ENCODE measurements at regions not wholly inside any gene's neighbourhood (a gene's known extent, or its start where the extent isn't known, plus 50 kb on each side); places are given as distances from the start of the nearest gene placed in this dataset.
"Not testable (repeated sequence)": the region's sequence is repeated elsewhere in the genome, so short reads cannot be mapped to it uniquely, and the experiment has no call there.

DNA sequence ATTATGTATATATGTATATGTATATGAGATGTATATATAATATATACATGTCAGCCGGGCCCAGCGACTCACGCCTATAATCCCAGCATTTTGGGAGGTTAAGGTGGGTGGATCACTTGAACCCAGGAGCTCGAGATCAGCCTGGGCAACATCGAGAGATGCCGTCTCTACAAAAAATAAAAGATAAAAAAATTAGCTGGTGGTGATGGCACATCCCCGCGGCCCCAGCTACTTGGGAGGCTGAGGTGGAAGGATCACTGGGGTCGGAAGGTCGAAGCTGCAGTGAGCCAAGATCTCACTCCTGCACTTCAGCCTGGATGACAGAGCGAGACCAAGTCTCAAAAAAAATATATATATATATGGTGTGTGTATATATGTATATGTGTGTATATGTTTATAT is 4750.3 kb upstream of the OR11H1 start:
- TF ChIP-seq POLR2A, POLR2AphosphoS5 (IDR thresholded peaks at IDR 0.05): not testable (repeated sequence)
- TF ChIP-seq, protein P1, sequence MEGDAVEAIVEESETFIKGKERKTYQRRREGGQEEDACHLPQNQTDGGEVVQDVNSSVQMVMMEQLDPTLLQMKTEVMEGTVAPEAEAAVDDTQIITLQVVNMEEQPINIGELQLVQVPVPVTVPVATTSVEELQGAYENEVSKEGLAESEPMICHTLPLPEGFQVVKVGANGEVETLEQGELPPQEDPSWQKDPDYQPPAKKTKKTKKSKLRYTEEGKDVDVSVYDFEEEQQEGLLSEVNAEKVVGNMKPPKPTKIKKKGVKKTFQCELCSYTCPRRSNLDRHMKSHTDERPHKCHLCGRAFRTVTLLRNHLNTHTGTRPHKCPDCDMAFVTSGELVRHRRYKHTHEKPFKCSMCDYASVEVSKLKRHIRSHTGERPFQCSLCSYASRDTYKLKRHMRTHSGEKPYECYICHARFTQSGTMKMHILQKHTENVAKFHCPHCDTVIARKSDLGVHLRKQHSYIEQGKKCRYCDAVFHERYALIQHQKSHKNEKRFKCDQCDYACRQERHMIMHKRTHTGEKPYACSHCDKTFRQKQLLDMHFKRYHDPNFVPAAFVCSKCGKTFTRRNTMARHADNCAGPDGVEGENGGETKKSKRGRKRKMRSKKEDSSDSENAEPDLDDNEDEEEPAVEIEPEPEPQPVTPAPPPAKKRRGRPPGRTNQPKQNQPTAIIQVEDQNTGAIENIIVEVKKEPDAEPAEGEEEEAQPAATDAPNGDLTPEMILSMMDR (IDR thresholded peaks at IDR 0.05 in 8 of 11, conservative IDR thresholded peaks at IDR 0.05 in 3 of 11): not testable (repeated sequence)
